ENCODE measurements at regions not wholly inside any gene's neighbourhood (a gene's known extent, or its start where the extent isn't known, plus 50 kb on each side); places are given as distances from the start of the nearest gene placed in this dataset.

DNA sequence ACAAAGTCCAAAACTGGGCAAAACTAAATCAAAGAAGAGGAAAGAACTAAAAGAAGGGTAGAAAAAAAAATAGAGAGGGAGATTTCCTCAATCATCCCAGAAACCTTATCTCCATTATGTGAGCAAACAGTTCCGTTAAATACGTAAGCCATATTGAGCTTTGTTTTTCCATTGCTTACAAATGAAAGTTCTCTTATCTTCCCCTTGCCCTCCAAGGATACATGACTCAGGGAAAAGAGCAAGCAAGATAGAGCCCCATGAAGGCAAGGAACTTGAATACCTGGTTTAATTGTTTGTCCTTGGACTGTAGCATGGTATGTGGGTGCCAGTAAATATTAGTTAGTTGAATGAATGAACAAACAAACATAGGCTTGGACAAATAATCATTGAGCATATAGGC is 126.8 kb upstream of the USP15 start (continued):
- TF ChIP-seq FOXP4 (CRISPR knock-in tag; IDR thresholded peaks at IDR 0.05; ENCODE audit: borderline replicate concordance) (no peak), ATF1 (CRISPR knock-in tag; IDR thresholded peaks at IDR 0.05) (no peak), ATF1 (tag; IDR thresholded peaks at IDR 0.05) (0 out of 2 replicates have a peak, but pooled peaks have one; percentile 35), BACH1 (tag; IDR thresholded peaks at IDR 0.05) (0 out of 2 replicates have a peak, but pooled peaks have one; percentile 38), ZC3H4 (CRISPR knock-in tag; IDR thresholded peaks at IDR 0.05; ENCODE audit: borderline replicate concordance) (no peak), FOXA1 (IDR thresholded peaks at IDR 0.05; ENCODE audit: borderline replicate concordance) (no peak), SETDB1 (IDR thresholded peaks at IDR 0.05; ENCODE audit: low read length) (no peak), SAP30 (IDR thresholded peaks at IDR 0.05; ENCODE audit: borderline replicate concordance, insufficient read depth, low read depth, low read length, poor library complexity, severe bottlenecking) (no peak), U2AF2 (optimal IDR thresholded peaks at IDR 0.05; ENCODE audit: low read depth, low read length) (no peak), HDAC1 (IDR thresholded peaks at IDR 0.05) (no peak), MAFG (tag; conservative IDR thresholded peaks at IDR 0.05) (peak; percentile 81), ZNF124 (CRISPR knock-in tag; IDR thresholded peaks at IDR 0.05) (no peak), KDM1A (IDR thresholded peaks at IDR 0.05) (no peak), KAT8 (IDR thresholded peaks at IDR 0.05; ENCODE audit: low read depth) (no peak), ZNF316 (IDR thresholded peaks at IDR 0.05) (peak; percentile 10; the same call in 1 of the 2 replicates), ZFX (CRISPR knock-in tag; IDR thresholded peaks at IDR 0.05) (no peak), MAFF (IDR thresholded peaks at IDR 0.05; ENCODE audit: low read length) (peak; percentile 59; the same call in 1 of the 2 replicates)
- TF ChIP-seq, protein P1, sequence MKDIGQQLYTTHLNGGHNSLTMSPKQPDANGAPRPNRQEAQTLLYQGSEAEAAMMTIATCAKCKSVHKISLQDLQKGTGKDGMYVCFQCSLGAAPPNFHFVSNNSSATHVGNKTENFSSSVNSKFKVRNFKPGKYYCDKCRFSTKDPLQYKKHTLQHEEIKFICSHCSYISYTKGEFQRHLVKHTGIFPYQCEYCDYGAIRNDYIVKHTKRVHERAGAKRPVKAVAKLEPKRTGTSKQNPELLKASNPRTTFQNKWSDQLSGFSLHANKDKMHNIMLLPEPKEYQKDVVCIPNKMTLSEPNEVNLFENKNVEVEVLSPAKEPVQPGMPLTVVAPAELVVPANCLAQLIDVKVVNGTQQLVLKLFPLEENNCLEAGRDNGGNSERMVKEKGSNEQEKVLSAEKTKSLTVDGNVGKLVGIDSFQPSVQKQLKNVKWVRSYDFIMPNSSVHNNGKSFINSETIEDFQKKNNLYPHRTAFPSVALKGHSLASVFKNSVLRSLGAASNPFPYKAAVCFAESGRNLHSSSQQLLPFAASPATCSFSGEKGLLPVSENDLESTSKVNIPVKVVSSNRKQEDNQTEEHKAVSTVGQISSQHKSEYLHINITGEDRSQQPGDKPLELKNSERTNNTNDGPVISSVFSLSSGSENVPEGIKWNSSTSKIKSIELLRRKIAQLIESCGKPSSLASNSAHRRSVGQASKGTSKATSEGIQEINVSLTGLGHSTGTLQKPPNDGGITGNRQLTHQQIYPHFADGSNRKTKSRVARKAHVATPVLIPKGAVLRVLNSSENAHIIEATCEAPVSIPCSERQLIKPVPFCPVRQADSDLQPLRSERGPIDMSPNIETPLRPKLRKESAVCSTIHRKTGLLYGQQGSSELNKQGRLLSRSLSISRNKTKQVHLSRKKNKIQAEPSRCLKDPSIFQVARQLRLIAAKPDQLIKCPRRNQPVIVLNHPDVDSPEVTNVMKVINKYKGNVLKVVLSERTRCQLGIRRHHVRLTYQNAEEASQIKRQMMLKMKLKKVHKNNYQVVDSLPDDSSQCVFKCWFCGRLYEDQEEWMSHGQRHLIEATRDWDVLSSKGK (CRISPR knock-in tag; IDR thresholded peaks at IDR 0.05) = no peak
- TF ChIP-seq, protein P2, sequence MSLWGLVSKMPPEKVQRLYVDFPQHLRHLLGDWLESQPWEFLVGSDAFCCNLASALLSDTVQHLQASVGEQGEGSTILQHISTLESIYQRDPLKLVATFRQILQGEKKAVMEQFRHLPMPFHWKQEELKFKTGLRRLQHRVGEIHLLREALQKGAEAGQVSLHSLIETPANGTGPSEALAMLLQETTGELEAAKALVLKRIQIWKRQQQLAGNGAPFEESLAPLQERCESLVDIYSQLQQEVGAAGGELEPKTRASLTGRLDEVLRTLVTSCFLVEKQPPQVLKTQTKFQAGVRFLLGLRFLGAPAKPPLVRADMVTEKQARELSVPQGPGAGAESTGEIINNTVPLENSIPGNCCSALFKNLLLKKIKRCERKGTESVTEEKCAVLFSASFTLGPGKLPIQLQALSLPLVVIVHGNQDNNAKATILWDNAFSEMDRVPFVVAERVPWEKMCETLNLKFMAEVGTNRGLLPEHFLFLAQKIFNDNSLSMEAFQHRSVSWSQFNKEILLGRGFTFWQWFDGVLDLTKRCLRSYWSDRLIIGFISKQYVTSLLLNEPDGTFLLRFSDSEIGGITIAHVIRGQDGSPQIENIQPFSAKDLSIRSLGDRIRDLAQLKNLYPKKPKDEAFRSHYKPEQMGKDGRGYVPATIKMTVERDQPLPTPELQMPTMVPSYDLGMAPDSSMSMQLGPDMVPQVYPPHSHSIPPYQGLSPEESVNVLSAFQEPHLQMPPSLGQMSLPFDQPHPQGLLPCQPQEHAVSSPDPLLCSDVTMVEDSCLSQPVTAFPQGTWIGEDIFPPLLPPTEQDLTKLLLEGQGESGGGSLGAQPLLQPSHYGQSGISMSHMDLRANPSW (CRISPR knock-in tag; IDR thresholded peaks at IDR 0.05) = no peak
- TF ChIP-seq, protein P3, sequence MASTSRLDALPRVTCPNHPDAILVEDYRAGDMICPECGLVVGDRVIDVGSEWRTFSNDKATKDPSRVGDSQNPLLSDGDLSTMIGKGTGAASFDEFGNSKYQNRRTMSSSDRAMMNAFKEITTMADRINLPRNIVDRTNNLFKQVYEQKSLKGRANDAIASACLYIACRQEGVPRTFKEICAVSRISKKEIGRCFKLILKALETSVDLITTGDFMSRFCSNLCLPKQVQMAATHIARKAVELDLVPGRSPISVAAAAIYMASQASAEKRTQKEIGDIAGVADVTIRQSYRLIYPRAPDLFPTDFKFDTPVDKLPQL (IDR thresholded peaks at IDR 0.05; ENCODE audit: extremely low read depth, insufficient read length) = no peak

Data from K562 (cell line).